ENCODE measurements at regions not wholly inside any gene's neighbourhood (a gene's known extent, or its start where the extent isn't known, plus 50 kb on each side); places are given as distances from the start of the nearest gene placed in this dataset.

DNA sequence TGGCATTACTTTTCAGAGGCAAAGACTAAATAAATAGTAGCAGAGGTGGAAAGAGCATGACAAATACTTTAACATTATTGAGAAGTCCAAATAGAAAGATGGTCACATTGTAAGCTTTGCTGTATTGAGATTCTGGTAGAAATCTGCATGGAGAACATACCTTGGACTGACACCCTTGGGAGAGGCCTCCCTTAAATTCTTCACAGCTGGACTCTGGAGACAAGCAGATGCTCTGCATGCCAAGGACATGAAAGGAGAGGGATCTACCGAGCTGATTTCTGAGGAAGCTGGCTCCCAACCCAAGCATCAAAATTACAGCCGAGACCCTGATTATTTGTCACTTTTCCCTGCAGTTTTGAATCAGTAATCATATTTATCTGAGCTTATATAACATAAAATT is 212.5 kb upstream of the COL8A1 start:
- ChIA-PET CTCF (interaction anchor here (0.7 kb wide), 1 partner anchor 202 kb away, joined by 4 read pairs; no protein-coding TSS in a partner anchor), POLR2A (ENCODE audit: low non-redundant PET) (no interaction called here)
- TF ChIP-seq, protein P1, sequence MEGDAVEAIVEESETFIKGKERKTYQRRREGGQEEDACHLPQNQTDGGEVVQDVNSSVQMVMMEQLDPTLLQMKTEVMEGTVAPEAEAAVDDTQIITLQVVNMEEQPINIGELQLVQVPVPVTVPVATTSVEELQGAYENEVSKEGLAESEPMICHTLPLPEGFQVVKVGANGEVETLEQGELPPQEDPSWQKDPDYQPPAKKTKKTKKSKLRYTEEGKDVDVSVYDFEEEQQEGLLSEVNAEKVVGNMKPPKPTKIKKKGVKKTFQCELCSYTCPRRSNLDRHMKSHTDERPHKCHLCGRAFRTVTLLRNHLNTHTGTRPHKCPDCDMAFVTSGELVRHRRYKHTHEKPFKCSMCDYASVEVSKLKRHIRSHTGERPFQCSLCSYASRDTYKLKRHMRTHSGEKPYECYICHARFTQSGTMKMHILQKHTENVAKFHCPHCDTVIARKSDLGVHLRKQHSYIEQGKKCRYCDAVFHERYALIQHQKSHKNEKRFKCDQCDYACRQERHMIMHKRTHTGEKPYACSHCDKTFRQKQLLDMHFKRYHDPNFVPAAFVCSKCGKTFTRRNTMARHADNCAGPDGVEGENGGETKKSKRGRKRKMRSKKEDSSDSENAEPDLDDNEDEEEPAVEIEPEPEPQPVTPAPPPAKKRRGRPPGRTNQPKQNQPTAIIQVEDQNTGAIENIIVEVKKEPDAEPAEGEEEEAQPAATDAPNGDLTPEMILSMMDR (conservative IDR thresholded peaks at IDR 0.05; ENCODE audit: low read depth), result no peak

DNA sequence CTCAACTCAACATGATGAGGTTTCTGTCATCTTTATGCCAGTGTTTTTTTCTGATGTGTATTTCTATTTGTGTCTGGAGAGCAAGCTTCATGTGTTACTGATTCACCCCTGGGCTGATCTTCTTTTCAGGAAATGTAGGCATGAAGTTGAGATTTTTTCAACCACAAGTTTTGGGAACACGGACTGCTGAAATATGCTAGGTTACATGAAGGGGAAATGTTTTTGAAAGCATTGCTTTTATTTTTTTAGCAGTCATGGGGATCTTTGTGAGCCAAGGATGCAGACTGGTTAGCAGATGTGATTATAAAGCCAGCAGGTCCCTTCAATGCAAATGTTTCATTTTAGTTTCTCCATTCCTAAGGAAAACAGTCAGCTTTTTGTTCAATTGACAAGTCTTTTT is 219.3 kb upstream of the COL8A1 start:
- no peak for DNase-seq (ENCODE audit: low spot score)
- no peak overlapping the region for H3K27ac ChIP-seq
- TF ChIP-seq, protein P1 (conservative IDR thresholded peaks at IDR 0.05; ENCODE audit: low read depth), result no peak
- POLR2A ChIA-PET (ENCODE audit: low non-redundant PET), result no interaction called here
- CTCF ChIA-PET, result no interaction called here

More for the DNA sequence above, 212.5 kb upstream of the COL8A1 start:
- DNase-seq (ENCODE audit: low spot score), result no peak
- H3K27ac ChIP-seq, result no peak overlapping the region

DNA sequence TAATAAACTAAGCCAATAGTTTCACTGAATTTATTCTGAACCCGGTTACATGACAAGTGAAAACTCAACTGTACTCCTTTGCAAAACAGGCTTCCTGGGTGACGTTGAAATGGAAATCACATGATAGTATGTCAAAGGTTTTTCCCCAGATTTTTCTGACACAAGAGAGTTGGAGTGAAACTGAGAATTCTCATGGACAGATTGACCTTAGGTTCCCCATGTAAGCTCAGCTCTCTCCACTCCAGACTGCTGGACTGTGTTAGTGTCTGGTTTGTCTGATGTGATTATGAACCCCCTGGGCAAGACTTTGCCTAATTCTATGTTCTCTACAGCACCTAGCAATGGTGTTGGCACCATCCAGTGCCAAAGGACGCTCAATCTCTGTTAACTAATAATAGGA is 219.7 kb upstream of the COL8A1 start:
- DNase-seq (ENCODE audit: low spot score), result no peak
- ChIA-PET CTCF (no interaction called here), POLR2A (ENCODE audit: low non-redundant PET) (no interaction called here)
- H3K27ac ChIP-seq, result no peak overlapping the region
- TF ChIP-seq, protein P1 (conservative IDR thresholded peaks at IDR 0.05; ENCODE audit: low read depth), result no peak

DNA sequence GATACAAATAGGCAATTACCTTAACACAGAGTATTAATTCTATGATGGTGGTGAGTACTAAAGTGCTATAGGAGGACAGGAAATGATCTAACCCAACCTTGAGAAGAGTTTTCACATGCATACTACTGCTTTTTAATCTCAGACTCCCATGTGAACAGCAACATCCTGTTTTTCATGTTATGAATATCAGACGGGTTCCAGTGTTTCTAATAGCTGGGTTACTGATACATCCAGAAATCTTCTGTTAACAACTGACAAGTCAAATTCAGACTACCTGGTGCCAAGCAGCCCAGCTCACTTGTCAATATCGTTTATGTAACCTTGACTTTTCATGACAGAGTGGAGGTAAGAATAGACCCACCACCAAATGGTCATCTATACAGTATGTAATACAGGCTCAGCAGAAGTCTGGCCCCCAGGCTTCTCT is 220.2 kb upstream of the COL8A1 start:
- TF ChIP-seq, protein P1 (conservative IDR thresholded peaks at IDR 0.05; ENCODE audit: low read depth), result no peak
- ChIA-PET CTCF (no interaction called here), POLR2A (ENCODE audit: low non-redundant PET) (no interaction called here)
- H3K27ac ChIP-seq, result no peak overlapping the region
- no peak for DNase-seq (ENCODE audit: low spot score)

DNA sequence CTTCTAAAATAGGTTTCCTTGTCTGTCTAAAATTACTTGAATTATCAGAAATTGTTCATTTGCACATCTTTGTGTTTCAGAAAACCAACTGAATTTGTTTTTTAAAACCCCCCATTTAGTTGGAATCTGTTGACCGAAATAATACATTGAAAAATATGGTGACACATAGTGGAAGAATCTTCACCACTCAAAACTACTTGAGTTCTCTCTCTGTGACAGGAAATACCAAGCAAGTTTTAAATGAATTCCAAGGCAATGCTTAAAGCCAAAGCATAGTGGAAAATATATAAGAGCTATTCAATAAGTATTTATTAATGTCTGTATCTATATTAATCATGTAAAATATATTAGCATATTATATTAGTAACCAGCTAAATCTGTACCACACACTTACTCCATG is 224.9 kb upstream of the COL8A1 start:
- TF ChIP-seq, protein P1 (conservative IDR thresholded peaks at IDR 0.05; ENCODE audit: low read depth), result no peak
- H3K27ac ChIP-seq, result no peak overlapping the region
- ChIA-PET POLR2A (ENCODE audit: low non-redundant PET) (no interaction called here), CTCF (no interaction called here)
- peak; percentile 20 for DNase-seq (ENCODE audit: low spot score)

DNA sequence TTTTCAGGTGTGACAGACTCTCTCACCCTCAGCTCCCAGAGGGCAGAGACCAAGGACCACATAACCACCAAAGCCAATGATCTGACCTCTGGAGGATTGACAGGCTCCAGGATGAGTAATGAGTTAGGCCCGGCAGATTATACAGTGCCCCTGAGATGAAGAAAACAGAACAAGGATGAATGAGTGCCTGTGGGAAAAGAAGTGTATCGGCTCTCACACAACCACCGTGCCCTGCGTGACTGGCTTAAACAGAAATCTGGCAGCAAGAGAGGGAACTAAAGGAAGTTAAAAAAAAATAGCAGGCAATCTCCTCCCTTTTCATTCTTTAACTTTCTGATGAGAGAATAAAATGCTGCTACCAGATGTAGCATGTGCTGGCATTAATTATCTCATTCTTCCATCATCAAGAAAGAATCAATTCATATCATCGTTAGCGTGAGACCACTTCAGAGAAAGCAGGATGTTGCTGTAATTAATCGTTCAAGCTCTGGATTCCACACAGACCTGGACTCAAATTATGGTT is 227.5 kb upstream of the COL8A1 start:
- CTCF ChIA-PET, result interaction anchor here (0.7 kb wide), 1 partner anchor 14 kb away, joined by 3 read pairs; no protein-coding TSS in a partner anchor
- POLR2A ChIA-PET (ENCODE audit: low non-redundant PET), result no interaction called here
- DNase-seq (ENCODE audit: low spot score), result no peak
- TF ChIP-seq, protein P1 (conservative IDR thresholded peaks at IDR 0.05; ENCODE audit: low read depth), result no peak
- H3K27ac ChIP-seq, result no peak overlapping the region

Data from RWPE1 (cell line).